ENCODE measurements at regions not wholly inside any gene's neighbourhood (a gene's known extent, or its start where the extent isn't known, plus 50 kb on each side); places are given as distances from the start of the nearest gene placed in this dataset.

DNA sequence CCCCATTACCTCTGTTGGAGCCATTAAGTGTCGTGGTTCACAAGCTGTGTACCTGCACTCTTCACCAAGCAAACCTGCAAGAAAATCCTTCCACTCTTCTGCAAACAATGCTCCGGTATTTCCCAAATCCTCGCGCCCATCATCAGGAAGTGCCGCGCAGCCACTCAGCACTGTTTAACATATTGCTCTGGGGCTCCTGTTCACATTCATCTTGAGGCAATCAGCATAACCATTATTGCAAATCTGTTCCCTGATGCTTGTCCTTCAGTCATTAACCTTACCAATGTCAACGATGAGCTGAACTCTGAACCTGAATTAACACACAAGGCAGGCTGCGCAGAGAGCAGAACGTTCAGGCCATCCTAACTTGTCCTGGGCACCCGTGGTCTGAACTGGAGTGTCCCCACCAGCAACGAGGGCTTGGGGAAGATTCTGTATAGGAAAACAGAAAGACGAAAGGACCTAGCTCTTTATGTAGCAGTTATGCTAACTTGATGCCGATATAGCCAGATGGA is 751.4 kb upstream of the AUTS2 start:
- TF ChIP-seq, protein P1, sequence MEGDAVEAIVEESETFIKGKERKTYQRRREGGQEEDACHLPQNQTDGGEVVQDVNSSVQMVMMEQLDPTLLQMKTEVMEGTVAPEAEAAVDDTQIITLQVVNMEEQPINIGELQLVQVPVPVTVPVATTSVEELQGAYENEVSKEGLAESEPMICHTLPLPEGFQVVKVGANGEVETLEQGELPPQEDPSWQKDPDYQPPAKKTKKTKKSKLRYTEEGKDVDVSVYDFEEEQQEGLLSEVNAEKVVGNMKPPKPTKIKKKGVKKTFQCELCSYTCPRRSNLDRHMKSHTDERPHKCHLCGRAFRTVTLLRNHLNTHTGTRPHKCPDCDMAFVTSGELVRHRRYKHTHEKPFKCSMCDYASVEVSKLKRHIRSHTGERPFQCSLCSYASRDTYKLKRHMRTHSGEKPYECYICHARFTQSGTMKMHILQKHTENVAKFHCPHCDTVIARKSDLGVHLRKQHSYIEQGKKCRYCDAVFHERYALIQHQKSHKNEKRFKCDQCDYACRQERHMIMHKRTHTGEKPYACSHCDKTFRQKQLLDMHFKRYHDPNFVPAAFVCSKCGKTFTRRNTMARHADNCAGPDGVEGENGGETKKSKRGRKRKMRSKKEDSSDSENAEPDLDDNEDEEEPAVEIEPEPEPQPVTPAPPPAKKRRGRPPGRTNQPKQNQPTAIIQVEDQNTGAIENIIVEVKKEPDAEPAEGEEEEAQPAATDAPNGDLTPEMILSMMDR (conservative IDR thresholded peaks at IDR 0.05), result no peak
- no peak overlapping the region for H3K27ac ChIP-seq

DNA sequence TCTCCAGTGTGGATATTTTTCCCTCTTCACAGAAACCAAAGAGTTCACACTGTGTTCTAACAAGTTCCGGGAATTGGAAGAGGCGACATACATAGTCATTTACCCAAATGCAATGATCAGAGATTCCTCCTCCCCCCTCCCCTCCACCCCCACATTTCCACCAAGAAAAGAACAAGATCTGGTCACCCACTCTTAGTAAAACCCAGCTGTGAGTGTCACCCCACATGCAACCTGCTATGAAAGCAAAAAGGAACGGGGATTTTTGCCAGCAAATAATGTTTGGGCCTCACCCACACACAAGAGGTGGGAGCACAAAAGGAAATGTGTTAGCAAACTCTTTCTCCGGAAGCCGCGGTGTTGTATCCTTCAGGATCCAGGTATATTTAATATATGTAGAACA is 745.0 kb upstream of the AUTS2 start:
- no peak overlapping the region for H3K27ac ChIP-seq
- TF ChIP-seq, protein P1 (conservative IDR thresholded peaks at IDR 0.05), result no peak

DNA sequence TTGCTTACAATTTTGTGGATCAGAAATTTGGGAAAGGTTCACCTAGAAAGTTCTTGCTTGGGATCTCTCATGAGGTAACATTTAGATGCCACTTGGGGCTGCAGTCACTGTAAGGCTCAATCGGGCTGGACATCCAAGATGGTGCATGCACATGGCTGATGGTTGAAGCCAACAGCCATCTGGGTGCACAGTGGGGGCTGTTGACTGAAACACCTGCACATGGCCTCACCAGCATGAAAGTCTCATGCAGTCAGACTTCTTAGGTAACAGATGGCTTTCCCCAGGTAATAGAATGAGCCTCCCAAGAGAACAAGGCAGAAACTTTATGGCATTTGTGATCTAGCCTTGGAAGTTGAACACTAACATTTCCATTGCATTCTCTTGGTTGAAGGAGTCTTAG is 740.7 kb upstream of the AUTS2 start:
- H3K27ac ChIP-seq, result no peak overlapping the region
- TF ChIP-seq, protein P1 (conservative IDR thresholded peaks at IDR 0.05), result no peak

DNA sequence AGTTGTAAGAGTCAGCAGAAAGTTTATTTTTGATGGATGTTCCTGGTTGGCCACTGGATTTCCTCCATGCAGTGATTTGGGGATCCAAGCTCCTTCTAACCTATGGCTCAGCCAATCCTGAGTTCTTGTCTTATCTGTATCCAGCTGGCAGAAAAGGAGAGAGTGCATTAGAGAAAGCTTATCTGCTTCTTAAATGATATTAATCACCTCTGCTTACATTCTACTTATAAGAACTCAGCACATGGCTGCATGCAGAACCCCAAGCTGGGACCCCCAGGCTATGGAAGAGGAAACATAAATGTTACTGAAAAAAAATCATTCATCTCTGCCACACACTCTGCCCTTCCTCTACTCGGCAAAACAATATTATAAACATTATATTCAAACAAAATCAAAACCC is 739.8 kb upstream of the AUTS2 start:
- TF ChIP-seq, protein P1 (conservative IDR thresholded peaks at IDR 0.05), result no peak
- H3K27ac ChIP-seq, result no peak overlapping the region

DNA sequence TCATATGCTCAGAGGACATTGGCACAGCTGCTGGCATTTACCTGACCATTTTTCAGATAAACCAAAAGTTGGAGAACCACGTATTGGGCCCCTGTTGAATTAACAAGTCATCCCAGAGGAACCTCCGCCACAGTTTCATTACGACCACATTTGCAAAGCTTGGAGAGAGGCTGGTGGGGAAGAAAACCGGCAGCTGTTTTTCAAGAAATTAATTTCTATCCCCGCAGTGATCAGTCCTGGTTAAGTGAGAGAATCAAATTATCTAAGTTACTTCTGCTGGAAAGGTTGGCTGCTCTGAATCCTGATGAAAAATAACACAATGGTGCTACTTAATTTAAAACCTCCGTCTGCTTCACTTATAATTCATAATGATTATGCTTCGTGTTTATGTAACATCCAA is 737.1 kb upstream of the AUTS2 start:
- H3K27ac ChIP-seq, result no peak overlapping the region
- TF ChIP-seq, protein P1 (conservative IDR thresholded peaks at IDR 0.05), result no peak

DNA sequence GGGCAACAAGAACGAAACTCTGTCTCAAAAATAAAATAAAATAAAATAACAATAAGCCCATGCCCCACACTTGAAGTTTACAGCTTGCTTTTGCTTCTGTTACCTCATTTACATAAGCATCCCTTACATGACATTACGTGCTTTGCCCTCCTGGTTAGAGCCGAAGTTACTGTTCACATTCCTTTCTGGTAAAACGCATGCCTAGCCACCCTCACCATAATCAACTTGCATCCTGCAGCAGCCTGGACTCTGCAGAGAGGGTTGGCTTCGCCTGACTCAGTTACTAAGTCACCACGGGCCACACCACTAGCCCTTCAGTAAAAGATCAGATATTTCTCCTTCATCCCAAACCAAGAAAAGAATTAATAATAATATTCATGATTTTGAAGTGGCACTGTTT is 736.0 kb upstream of the AUTS2 start:
- TF ChIP-seq, protein P1 (conservative IDR thresholded peaks at IDR 0.05), result no peak
- H3K27ac ChIP-seq, result no peak overlapping the region

DNA sequence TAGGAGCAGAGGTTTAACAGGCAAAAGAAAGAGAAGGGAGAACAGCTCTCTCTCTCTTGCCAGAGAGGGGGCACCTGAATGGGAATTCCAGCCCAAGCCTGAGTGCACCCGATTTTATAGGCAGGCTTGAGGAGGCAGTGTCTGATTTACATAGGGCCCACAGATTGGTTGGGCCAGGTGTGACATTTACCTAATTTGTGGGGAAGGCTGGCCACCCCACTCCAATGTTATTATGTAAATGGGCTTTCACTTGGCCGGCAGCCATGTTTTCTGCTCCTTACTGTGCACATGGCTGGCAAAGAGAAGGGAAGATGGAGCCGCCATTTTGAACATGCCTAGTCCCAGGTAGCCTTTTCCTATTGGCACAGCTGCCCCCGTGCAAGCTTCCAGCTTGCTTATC is 735.5 kb upstream of the AUTS2 start:
- H3K27ac ChIP-seq, result no peak overlapping the region
- TF ChIP-seq, protein P1 (conservative IDR thresholded peaks at IDR 0.05), result no peak

Data from VCaP (cell line).